GM06990 (cell line): ENCODE measurements at regions not wholly inside any gene's neighbourhood (a gene's known extent, or its start where the extent isn't known, plus 50 kb on each side); places are given as distances from the start of the nearest gene placed in this dataset.

Source experiments
- DNase-seq: peaks from one replicate; pipeline ENCODE4 v3.0.0-alpha.2; 2011; ENCODE audit not compliant: insufficient read length; ENCODE audit errors: extremely low read depth
- H3K27me3 ChIP-seq: replicated peaks from 2 replicates; pipeline ENCODE4 v1.6.0; 2011; ENCODE audit warnings: low read length; ENCODE audit not compliant: control insufficient read depth, insufficient read depth
- H3K36me3 ChIP-seq: 2 replicates; pipeline ENCODE4 v1.5.1; 2011; ENCODE audit warnings: low read length; ENCODE audit not compliant: control insufficient read depth, insufficient read depth
- H3K4me3 ChIP-seq: replicated peaks from 2 replicates; pipeline ENCODE4 v1.5.1; 2011; ENCODE audit warnings: low read depth, mild to moderate bottlenecking, control low read depth, low read length
- TF ChIP-seq, protein P1 (sequence below): IDR thresholded peaks from 2 replicates; pipeline ENCODE4 v1.5.1; 2011; ENCODE audit warnings: low read length, control low read depth, mild to moderate bottlenecking, inconsistent platforms; ENCODE audit not compliant: insufficient read depth, poor library complexity, severe bottlenecking

DNA sequence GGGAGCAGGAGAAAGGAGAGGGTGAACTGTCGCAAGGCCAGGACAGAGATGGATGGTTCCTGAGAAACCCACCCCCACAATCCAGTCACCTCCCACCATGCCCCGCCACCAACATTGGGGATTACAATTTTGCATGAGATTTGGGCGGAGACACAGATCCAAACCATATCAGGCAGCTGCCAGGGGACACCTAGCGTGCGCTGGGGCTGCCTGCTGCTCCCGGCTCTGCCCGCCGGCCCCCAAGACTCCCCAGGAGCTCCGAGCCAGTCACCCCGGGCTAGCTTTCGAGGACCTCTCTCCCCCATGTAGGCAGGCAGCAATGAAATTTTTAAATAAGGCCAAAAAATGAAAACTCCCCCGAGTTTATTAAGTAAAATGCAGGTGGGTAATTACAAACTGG lies 111.7 kb downstream of the UNCX start:
- TF ChIP-seq, protein P1, sequence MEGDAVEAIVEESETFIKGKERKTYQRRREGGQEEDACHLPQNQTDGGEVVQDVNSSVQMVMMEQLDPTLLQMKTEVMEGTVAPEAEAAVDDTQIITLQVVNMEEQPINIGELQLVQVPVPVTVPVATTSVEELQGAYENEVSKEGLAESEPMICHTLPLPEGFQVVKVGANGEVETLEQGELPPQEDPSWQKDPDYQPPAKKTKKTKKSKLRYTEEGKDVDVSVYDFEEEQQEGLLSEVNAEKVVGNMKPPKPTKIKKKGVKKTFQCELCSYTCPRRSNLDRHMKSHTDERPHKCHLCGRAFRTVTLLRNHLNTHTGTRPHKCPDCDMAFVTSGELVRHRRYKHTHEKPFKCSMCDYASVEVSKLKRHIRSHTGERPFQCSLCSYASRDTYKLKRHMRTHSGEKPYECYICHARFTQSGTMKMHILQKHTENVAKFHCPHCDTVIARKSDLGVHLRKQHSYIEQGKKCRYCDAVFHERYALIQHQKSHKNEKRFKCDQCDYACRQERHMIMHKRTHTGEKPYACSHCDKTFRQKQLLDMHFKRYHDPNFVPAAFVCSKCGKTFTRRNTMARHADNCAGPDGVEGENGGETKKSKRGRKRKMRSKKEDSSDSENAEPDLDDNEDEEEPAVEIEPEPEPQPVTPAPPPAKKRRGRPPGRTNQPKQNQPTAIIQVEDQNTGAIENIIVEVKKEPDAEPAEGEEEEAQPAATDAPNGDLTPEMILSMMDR, result no peak

DNA sequence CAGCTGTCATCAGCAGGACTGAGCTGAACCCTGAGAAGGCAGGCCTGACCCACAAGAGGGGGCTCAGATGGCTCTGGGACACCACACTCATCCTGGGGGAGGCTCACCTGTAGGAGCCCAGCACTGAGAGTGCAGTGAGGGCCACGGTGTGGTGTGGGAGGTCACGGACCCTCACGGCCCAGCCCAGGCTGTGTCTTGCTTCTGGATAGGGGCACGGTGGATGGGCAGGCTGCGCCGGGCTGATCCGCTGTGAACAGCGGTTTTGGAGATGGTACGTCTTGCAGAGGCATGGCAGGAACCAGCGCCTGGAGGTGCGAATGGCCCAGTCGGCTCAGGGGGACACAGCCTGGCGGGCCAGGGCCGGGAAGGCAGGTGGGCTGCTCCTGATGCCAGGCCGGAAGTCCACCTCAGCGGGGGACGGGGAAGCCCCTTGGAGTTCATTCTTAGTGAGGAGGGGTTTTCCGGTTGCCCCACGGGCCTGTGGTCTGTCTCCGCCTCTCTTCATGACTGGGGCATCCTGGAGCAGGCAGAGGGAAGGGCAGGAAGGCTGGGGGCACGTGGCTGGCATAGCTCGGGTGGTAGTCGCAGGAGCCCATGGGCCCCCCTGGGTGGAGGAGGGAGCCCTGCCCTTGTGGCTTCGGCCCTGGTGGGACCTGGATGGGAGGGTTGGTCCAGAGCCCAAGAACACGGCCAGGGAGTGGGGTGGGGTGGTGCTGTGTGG lies 112.5 kb downstream of the UNCX start:
- no peak for DNase-seq
- Histone ChIP-seq H3K4me3 (no peak overlapping the region), H3K36me3 (no peaks in the 10 kb centered on the region), H3K27me3 (no peaks in the 10 kb centered on the region)
- TF ChIP-seq, protein P1, result no peak

More for the DNA sequence above, 111.7 kb downstream of the UNCX start:
- no peak for DNase-seq
- Histone ChIP-seq H3K36me3 (no peaks in the 10 kb centered on the region), H3K4me3 (no peak overlapping the region), H3K27me3 (no peaks in the 10 kb centered on the region)

DNA sequence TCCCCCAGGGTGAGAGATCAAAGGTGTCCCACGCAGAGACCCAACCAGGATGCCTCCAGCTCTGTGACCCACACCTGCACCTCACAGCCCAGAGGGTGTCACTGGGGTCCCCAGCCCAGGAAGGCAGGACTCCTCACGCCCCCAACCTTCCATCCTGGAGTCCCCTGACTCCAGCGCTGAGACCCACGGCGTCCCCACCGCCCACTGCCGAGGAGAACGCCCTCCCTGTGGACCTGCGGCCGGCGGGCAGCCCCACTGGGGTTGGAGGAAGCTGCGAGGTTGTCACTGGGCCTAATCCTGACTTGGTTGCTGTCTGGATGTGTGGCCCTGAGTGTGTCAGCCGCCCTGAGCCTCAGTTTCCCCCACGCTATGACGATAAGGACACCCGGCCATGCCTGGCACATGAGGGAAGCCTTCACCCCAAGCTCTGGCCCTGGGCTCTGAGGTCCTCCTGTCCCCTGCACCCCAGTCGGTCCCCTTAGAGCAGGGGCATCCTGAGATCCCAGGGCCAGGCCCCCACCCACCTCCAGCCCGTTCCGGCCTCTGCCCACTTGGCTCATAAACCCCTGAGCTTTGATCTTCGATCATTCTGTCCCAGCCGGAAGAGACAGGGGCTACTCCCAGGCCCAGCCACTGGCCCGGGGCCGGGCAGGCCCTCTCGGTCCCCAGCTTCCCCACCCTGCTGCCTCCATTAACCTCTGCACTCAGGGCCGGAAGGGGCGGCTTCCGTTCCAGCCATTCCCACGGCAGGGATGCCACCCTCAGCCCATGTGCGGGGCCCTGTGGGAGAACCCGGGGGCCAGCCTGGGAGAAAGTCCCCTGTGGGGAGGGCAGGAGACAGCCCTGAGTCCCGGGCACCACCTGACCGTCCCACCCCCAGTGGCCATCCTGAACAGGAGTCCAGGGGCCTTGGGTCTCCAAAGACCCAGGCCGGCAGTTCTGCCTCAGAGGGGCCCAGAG lies 113.2 kb downstream of the MICALL2 start:
- H3K4me3 ChIP-seq, result no peak overlapping the region
- H3K36me3 ChIP-seq, result no peaks in the 10 kb centered on the region
- H3K27me3 ChIP-seq, result no peaks in the 10 kb centered on the region
- DNase-seq, result no peak
- TF ChIP-seq, protein P1, result no peak

DNA sequence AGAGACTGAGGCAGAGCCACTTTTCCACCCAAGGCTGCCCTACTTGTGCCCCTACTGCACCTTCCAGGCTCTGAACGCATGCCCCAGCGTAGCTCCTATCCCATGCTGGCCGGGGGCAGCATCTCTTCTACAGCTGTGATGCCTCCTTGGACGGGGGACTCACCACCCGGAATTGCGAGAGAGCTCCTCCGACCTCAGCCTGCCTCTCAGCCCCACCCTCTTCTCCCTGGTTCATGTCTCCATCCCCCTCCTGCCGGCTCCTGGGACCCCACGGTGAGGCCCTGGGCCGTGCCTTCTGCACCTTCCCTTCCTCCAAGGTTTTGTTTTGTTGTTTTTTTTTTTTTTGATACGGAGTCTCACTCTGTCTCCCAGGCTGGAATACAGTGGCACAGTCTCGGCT lies 112.4 kb downstream of the MICALL2 start:
- no peak for DNase-seq
- TF ChIP-seq, protein P1, result no peak
- Histone ChIP-seq H3K4me3 (no peak overlapping the region), H3K27me3 (no peaks in the 10 kb centered on the region), H3K36me3 (no peaks in the 10 kb centered on the region)

DNA sequence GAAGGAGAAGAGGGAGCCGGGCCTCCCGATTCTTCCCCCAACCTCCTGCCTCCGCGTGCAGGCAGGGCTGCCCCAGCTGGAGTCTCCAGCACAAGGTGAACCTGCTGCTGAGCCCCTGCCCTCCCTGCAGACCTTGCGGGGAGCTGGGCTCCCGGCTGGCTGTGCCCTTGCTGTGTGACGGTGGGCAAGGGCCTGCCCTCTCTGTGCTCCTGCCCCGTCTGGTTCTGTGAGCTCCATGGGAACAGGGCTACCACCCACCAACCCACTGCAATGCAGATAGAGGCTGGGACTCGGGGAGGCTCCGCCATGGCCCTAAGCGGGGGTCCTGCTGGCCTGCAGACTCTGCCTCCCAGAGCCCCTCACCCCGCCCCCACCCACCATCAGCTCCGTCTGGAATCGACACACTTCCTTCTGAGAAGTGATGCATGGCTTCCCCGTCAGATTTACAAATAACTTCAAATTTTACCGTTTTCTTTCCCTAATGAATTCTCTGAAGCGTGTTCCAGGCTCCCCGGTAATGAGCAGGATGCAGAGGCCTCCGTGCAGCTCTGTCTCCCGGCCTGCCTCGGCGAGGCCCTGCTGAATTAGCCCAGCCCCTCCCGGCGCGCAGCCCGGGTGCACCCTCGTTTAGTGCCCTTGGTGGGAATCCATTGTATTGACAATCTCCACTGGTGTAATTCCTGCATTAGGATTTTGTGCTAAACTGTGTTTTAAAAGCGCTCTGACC lies 111.0 kb downstream of the MICALL2 start:
- no peaks in the 10 kb centered on the region for H3K27me3 ChIP-seq
- H3K4me3 ChIP-seq, result no peak overlapping the region
- DNase-seq, result no peak
- TF ChIP-seq, protein P1, result no peak
- H3K36me3 ChIP-seq, result no peaks in the 10 kb centered on the region
